PFSK-1 (cell line): ENCODE measurements at regions not wholly inside any gene's neighbourhood (a gene's known extent, or its start where the extent isn't known, plus 50 kb on each side); places are given as distances from the start of the nearest gene placed in this dataset.

Experiments used
- FOXP2 ChIP-seq: optimal IDR thresholded peaks from 2 replicates; pipeline ENCODE3; 2011; ENCODE audit warnings: borderline replicate concordance, control low read depth, inconsistent platforms; ENCODE audit not compliant: insufficient read depth; ENCODE audit errors: extremely low read length, extremely low read depth
- POLR2AphosphoS5 ChIP-seq: IDR thresholded peaks from 2 replicates; pipeline ENCODE4 v1.6.1; 2012; ENCODE audit warnings: low read depth, mild to moderate bottlenecking, control low read depth, low read length, moderate library complexity
- TAF1 ChIP-seq: IDR thresholded peaks from 2 replicates; pipeline ENCODE4 v1.6.1; 2012; ENCODE audit warnings: low read length, control low read depth, borderline replicate concordance; ENCODE audit not compliant: insufficient read depth

- no peak for TF ChIP-seq FOXP2
- TF ChIP-seq TAF1, result no peak
- no peak for TF ChIP-seq POLR2AphosphoS5
Observed at GRCh38 chr9:78393340-78393739, 96.4 kb downstream of the PSAT1 start.
